Loucy (cell line): ENCODE measurements at regions not wholly inside any gene's neighbourhood (a gene's known extent, or its start where the extent isn't known, plus 50 kb on each side); places are given as distances from the start of the nearest gene placed in this dataset.

Source experiments
- H2AFZ ChIP-seq: fragments of 200-600 bp; sonication (generic); 2 replicates; pipeline ENCODE4 v1.6.0; 2016; ENCODE audit warnings: antibody characterized with exemption, mild to moderate bottlenecking, low read length, moderate library complexity
- H3F3A ChIP-seq: fragments of 200-600 bp; 2 replicates; pipeline ENCODE4 v1.6.0; 2016; ENCODE audit warnings: antibody characterized with exemption, low read depth, mild to moderate bottlenecking
- H3K27me3 ChIP-seq: fragments of 200-600 bp; sonication (generic); 2 replicates; pipeline ENCODE4 v1.6.1; 2014; ENCODE audit warnings: low read length, mild to moderate bottlenecking; ENCODE audit not compliant: insufficient read depth, poor library complexity, severe bottlenecking
- H3K36me3 ChIP-seq: fragments of 200-600 bp; sonication (generic); 2 replicates; pipeline ENCODE4 v1.6.1; 2016; ENCODE audit warnings: low read length; ENCODE audit not compliant: insufficient read depth
- H3K4me1 ChIP-seq: fragments of 200-600 bp; sonication (generic); 2 replicates; pipeline ENCODE4 v1.5.1; 2014; ENCODE audit warnings: low read length, mild to moderate bottlenecking; ENCODE audit not compliant: insufficient read depth, poor library complexity, severe bottlenecking
- H3K4me2 ChIP-seq: fragments of 200-600 bp; sonication (generic); 2 replicates; pipeline ENCODE4 v1.6.0; 2014; ENCODE audit warnings: antibody characterized with exemption, low read length, low read depth, mild to moderate bottlenecking; ENCODE audit not compliant: poor library complexity, severe bottlenecking
- H3K4me3 ChIP-seq: fragments of 200-600 bp; sonication (generic); 2 replicates; pipeline ENCODE4 v1.5.1; 2014; ENCODE audit warnings: low read length, mild to moderate bottlenecking, mixed read lengths; ENCODE audit not compliant: poor library complexity, severe bottlenecking
- H3K79me2 ChIP-seq: fragments of 200-600 bp; sonication (generic); 2 replicates; pipeline ENCODE4 v1.6.1; 2014; ENCODE audit warnings: low read length; ENCODE audit not compliant: insufficient read depth
- H3K9ac ChIP-seq: fragments of 200-600 bp; sonication (generic); 2 replicates; pipeline ENCODE4 v1.6.0; 2014; ENCODE audit warnings: mild to moderate bottlenecking, low read depth, low read length, moderate library complexity; ENCODE audit not compliant: poor library complexity, severe bottlenecking
- H3K9me2 ChIP-seq: fragments of 200-600 bp; sonication (generic); replicated peaks from 2 replicates; pipeline ENCODE4 v1.6.1; 2016; ENCODE audit warnings: low read depth, low read length, mixed read lengths
- H3K9me3 ChIP-seq: fragments of 200-600 bp; sonication (generic); 2 replicates; pipeline ENCODE4 v1.6.1; 2014; ENCODE audit warnings: mild to moderate bottlenecking, antibody characterized with exemption, low read length, low read depth; ENCODE audit not compliant: insufficient read depth
- H4K20me1 ChIP-seq: fragments of 200-600 bp; sonication (generic); 2 replicates; pipeline ENCODE4 v1.6.0; 2014; ENCODE audit warnings: antibody characterized with exemption, low read length, mild to moderate bottlenecking; ENCODE audit not compliant: insufficient read depth, poor library complexity, severe bottlenecking
- EZH2phosphoT487 ChIP-seq: fragments of 200-600 bp; IDR thresholded peaks from 2 replicates; pipeline ENCODE4 v1.6.1; 2018; ENCODE audit warnings: antibody characterized with exemption, mild to moderate bottlenecking, moderate library complexity, borderline replicate concordance
- TF ChIP-seq, protein P1 (sequence below): fragments of 200-600 bp; sonication (generic); conservative IDR thresholded peaks from 2 replicates; pipeline ENCODE4 v1.5.1; 2014; ENCODE audit warnings: mild to moderate bottlenecking, antibody characterized with exemption, low read length

DNA sequence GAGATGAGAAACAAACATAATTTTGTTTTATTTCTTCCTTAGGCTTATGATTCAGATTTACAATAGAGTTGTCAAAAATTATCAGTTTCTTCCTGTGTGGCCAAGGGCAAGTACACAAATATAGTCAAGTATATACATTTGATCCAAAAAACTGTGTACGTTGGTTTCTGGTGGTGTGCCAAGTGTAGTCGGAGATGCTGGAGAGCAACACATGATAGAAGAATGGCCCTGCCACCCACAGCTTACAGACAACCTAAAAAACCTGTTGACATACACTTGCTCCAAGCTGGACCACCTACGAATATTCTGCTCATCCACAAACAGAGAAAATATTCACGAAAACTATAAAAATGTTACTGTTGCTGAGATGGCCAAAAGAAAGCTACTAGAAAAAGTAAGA lies 890.8 kb upstream of the PHF14 start:
- peaks cover 21% of the 10 kb centered on the region for H3K4me1 ChIP-seq
- H3K4me2 ChIP-seq: no peak overlapping the region
- no peaks in the 10 kb centered on the region for H3F3A ChIP-seq
- H3K9ac ChIP-seq: no peak overlapping the region
- H2AFZ ChIP-seq: no peak overlapping the region
- TF ChIP-seq, protein P1, sequence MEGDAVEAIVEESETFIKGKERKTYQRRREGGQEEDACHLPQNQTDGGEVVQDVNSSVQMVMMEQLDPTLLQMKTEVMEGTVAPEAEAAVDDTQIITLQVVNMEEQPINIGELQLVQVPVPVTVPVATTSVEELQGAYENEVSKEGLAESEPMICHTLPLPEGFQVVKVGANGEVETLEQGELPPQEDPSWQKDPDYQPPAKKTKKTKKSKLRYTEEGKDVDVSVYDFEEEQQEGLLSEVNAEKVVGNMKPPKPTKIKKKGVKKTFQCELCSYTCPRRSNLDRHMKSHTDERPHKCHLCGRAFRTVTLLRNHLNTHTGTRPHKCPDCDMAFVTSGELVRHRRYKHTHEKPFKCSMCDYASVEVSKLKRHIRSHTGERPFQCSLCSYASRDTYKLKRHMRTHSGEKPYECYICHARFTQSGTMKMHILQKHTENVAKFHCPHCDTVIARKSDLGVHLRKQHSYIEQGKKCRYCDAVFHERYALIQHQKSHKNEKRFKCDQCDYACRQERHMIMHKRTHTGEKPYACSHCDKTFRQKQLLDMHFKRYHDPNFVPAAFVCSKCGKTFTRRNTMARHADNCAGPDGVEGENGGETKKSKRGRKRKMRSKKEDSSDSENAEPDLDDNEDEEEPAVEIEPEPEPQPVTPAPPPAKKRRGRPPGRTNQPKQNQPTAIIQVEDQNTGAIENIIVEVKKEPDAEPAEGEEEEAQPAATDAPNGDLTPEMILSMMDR: no peak
- TF ChIP-seq EZH2phosphoT487: no peak
- H3K36me3 ChIP-seq: no peaks in the 10 kb centered on the region
- H3K9me2 ChIP-seq: no peaks in the 10 kb centered on the region
- H3K9me3 ChIP-seq: no peaks in the 10 kb centered on the region
- no peaks in the 10 kb centered on the region for H3K79me2 ChIP-seq
- H3K27me3 ChIP-seq: no peaks in the 10 kb centered on the region
- no peak overlapping the region for H3K4me3 ChIP-seq
- no peaks in the 10 kb centered on the region for H4K20me1 ChIP-seq

DNA sequence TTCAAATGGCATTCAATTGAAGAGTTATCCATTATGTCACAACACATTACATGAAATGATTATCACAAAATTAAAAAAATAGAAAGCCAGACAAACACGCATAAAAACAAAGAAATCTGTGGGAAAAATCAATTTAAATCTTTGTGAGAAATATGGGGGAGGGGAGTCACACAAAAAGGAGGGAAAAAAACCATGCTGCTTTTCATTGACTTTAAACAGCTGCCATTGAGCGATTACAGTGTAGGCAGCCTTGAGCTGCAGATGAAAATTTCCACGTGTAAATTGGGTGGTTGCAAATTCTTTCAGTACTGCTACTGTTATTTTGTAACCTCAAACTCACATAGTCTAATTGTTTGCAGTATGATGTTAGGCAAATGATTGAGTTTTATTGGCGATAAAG lies 889.9 kb upstream of the PHF14 start:
- Histone ChIP-seq H3K36me3 (no peaks in the 10 kb centered on the region), H3K9ac (no peak overlapping the region), H3K9me2 (no peaks in the 10 kb centered on the region), H3K27me3 (no peaks in the 10 kb centered on the region), H3K4me3 (no peak overlapping the region), H3K79me2 (no peaks in the 10 kb centered on the region), H3K9me3 (no peaks in the 10 kb centered on the region), H3K4me1 (peaks cover 30% of the 10 kb centered on the region), H3F3A (no peaks in the 10 kb centered on the region), H4K20me1 (no peaks in the 10 kb centered on the region), H3K4me2 (no peak overlapping the region), H2AFZ (peak overlapping the region; percentile 66)
- TF ChIP-seq, protein P1: no peak

DNA sequence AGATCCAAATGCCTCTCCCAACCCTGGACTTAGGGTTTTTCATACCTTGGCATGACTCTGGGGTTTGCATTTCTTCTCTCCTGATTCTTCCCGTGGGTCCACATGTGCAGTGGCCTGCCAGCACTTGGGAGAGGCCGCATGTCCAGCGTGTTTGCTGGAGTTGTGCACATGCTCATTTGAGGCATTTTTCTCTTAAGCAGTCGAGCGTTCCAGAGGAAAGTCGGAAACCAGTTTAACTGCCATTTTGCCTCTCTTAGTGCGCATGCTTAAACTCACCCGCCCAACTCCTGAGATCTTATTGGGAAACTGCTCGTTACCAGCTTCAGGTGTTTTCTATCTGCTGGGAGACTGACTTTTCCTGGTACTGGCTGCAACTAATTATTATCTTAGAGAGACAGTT lies 888.4 kb upstream of the PHF14 start:
- Histone ChIP-seq H3K4me3 (no peak overlapping the region), H3F3A (no peaks in the 10 kb centered on the region), H3K4me2 (no peak overlapping the region), H2AFZ (no peak overlapping the region), H3K79me2 (no peaks in the 10 kb centered on the region), H3K36me3 (no peaks in the 10 kb centered on the region), H3K9me3 (no peaks in the 10 kb centered on the region), H3K4me1 (peaks cover 36% of the 10 kb centered on the region), H3K27me3 (no peaks in the 10 kb centered on the region), H3K9ac (no peak overlapping the region), H4K20me1 (no peaks in the 10 kb centered on the region), H3K9me2 (no peaks in the 10 kb centered on the region)
- no peak for TF ChIP-seq EZH2phosphoT487
- TF ChIP-seq, protein P1: no peak
